GM18907 (cell line): ENCODE measurements at regions not wholly inside any gene's neighbourhood (a gene's known extent, or its start where the extent isn't known, plus 50 kb on each side); places are given as distances from the start of the nearest gene placed in this dataset.

Source experiments
- ATAC-seq: cut with Tn5 transposase; IDR thresholded peaks from one replicate; pipeline ENCODE4 v1.9.1; 2021; ENCODE audit warnings: mild to moderate bottlenecking, moderate library complexity; ENCODE audit not compliant: unreplicated experiment

DNA sequence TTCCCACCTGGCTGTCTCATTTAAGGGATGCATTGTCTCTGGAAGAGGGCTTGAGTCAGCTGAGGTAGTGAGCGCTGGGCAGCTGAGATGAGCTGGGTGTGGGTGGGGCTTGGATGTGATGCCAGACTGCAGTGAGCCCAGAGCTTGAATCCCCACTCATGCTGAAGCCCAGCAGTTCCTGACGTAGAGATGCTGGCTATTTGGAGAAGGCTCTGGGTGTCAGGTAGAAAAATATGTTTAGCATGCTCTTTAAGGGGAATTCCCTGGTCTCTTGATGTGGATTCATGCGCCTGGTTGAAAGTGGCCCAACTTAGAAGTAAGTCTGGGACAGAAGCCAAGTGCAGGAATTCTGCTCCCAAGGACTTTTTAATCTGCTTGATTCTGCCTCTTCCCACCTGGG, 241.5 kb upstream of the IGFBP3 start:
- ATAC-seq, result no peak

DNA sequence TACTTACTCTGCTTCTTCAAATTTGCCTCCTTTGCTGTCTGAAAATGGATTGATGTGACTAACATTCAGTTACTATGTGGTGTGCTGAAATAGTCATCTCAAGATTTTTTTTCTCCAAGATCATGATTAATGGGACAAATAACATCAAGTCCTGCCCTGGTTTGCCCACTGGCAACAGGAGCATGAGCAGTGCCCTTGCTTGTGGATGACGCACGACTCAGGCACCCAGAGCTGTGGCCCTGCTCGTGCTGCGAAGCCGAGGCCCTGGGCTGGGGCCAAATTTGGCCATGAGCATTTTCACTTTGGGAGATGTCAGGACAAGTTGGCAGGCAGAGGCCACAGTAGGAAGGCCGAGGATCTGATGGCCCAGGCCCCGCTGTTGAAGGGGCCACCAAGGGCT, 239.8 kb upstream of the IGFBP3 start:
- ATAC-seq, result no peak

DNA sequence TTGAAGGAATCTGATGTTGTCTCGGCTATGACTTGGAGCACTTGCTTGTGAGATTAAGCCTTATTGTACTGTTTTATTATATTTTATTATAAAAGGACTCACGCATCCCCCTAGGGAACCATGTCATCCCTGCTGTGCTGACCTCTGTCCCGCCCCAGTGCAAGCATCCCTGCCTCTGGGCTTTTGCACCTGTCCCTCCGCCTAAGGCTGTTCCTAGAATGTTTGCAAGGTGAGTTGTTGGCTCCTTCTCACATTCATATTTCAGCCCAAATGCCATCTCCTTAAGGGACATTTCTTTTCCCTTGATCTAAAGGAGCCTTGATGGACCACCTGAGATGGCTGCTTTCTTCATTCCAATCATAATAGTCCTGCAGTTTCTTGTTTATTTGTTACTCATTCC, 236.9 kb upstream of the IGFBP3 start:
- no peak for ATAC-seq

DNA sequence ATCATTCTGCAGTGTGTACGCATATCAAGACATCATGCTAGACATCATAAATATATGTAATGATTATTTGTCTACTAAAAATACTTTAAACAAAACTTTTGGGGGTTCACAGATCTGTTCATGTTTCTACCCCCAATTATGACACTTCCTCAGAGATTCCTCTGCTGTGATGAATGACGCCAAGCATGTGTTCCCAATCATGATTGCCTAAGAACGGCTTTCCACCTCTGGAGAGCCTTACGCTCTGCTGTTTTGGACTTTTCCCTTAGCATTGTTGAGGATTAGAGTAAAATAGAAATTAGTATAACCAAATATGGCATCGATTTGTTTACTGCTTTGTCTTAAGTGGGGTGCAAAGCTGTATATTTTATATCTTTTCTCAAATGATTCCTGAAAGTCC, 236.3 kb upstream of the IGFBP3 start:
- ATAC-seq, result no peak

DNA sequence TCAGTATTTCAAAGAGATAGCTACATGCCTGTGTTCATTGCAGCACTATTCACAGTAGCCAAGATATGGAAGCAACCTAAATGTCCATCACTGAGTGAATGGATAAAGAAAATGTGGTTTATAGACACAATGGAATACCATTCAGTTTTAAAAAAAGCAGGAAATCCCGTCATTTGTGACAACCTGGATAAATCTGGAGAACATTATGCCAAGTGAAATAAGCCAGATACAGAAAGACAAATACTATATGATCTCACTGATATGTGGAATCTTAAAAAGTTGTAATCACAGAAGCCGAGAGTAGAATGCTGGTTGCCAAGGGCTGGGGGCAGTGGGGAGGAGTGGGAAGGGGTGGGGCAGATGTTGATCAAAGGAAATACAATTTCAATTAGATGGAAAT, 235.8 kb upstream of the IGFBP3 start:
- ATAC-seq, result no peak

DNA sequence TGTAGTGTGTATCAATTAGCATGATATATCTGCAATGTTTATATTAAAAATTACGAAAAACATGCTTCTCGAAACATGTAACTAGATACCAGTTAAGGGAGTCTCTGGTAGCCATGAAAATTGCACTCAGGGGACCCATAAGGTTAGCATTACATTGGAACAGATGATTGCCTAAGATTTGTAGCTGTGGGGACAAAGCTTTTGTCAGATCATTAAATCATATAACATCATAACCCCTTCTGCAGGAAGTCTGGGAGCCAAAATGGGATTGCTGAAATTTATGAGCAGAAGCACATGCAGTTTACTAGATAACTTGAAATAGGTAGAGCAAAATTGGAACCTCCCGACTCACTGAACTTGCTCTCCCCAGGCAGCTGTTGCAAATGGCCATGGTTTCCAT, 235.0 kb upstream of the IGFBP3 start:
- ATAC-seq, result no peak

DNA sequence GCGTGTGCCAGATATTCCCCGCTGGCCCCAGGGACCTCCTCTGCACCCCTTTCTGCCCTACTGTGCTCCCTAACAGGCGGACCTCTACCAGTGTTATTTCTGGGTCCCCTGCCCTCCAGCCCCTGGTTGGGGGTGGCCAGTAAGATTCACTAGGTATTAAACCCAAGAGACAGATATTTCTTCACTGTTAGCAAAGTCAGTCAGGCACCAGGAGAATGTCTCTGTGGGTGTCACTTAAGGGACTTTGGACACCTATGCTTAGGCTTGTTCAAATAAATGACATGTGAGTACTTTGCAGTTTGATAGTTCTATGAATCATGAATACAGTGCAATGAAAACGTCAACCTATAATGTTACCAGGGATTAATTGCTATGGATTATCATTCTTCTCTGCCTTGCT, 234.3 kb upstream of the IGFBP3 start:
- no peak for ATAC-seq

DNA sequence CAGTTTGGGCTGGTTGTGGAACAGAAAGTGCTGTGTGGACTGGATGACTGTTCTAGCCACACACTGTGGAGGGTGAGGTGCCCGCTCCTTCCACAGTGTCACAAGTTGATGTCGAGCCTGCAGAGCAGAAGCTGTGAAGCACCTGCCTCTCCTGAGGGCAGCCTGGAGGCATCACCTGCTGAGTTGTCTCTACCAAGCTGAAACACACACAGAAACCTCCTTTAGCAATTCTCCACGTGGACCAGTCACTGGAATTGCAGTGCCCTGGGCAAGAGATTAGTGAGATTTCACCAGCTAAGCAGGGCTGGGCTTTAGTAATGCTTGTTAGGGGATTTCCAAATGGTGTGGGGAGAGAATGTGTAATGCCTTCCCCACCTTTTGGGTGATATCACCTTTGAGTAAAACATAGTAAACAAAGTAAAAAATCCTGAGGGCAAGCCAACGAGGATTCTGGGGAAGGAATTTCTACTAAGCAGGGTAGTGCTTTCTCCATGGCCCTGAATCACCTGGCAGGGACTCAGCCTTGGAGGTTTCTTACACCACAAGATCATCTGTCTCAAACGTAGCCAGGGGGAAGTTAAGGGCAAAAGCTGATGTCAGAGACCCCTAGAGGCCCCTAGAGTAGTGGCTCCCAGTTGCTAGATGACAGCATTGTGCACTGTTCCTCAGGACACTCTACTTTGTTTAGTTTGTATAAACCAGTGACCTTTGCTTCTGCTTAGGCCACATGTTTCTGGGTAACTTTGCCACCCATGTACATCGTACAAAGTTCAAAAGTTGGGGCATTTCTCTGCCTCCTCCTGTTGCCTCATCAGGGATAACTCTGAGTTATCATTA, 233.1 kb upstream of the IGFBP3 start:
- peak; percentile 78 for ATAC-seq

DNA sequence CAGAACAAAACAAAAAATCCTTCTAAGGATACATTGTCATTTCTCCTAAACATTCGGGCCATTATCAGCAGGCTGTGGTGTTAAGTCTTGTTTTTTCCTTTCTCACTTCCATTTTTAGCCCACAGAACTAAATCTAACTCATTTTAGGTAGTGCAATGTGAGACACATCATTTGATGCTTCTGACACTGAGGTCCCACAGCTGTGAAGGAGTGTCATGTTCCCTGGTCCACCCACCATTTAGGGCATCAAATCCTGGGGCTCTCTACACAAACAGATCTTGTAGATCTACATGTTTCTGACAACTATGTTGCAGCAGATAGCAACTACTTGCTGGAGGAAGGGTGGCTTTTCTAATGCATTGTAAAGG, 232.5 kb upstream of the IGFBP3 start:
- peak; percentile 32 for ATAC-seq

DNA sequence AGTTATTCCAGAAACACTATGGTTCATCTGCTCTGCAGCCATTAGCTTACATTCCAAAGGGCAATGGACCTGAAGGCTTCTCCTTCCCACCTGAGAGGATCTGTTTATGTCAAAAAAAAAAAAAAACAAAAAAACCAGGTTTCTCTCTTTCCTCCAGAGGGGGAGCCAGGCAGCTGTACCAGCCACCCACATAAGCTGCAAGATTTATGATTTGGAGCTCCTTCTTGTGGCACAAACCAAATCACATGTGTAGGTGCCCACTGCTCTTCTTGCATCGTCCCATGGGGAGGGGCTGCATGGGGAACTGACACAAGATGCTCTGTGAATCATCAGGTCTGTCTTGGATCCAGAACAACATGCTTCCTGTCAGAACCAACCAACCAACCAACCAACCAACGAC, 231.6 kb upstream of the IGFBP3 start:
- ATAC-seq, result no peak

DNA sequence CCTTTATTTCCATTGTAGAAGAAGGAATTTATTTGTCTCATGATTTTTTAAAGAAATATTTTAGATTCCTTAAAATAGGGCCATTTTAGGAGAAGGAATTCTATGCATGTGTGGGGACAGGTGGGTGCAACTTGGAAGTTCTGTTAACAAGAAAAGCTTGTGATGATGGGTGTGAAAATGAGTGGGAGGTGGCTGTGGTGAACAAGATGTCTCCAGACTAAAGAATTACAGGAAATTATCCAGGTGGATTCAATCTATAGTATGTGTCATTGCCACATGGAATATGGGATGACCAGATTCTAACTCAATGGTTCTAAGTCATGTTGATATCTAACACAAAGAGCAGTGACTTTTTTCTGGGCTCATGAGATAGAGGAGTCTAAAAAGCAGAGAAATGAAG, 229.6 kb upstream of the IGFBP3 start:
- ATAC-seq, result no peak

DNA sequence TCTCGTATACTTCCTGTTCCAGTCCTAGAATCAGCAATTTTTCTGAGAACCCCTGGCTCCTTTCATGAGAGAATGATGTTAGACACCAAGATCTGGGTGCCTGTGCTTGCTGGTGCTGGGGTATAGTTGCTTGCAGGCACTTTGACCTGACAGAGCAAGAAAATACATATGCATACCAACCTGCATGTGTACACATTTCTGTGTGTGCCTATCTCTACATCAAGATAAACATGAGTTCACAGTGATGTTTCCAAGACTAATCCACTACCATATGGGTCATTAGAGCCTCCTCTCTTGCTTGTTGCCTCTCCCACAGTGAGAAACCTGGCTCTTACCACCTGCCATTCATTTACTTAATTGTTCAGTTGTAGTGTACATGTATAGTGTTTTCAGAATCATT, 229.1 kb upstream of the IGFBP3 start:
- ATAC-seq, result no peak

DNA sequence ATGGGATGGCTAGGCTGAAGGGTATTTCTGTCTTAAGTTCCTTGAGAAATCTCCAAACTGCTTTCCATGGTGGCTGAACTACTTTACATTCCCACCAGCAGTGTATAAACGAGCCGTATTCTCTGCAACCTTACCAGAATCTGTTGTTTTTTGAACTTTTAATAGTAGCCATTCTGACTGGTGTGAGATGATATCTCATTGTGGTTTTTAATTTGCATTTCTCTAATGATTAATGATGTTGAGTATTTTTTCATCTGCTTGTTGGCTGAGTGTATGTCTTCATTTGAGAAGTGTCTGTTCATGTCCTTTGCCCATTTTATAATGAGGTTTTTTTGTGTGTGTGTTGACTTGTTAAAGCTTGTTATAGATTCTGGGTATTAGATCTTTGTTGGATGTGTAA, 226.8 kb upstream of the IGFBP3 start:
- no peak for ATAC-seq

DNA sequence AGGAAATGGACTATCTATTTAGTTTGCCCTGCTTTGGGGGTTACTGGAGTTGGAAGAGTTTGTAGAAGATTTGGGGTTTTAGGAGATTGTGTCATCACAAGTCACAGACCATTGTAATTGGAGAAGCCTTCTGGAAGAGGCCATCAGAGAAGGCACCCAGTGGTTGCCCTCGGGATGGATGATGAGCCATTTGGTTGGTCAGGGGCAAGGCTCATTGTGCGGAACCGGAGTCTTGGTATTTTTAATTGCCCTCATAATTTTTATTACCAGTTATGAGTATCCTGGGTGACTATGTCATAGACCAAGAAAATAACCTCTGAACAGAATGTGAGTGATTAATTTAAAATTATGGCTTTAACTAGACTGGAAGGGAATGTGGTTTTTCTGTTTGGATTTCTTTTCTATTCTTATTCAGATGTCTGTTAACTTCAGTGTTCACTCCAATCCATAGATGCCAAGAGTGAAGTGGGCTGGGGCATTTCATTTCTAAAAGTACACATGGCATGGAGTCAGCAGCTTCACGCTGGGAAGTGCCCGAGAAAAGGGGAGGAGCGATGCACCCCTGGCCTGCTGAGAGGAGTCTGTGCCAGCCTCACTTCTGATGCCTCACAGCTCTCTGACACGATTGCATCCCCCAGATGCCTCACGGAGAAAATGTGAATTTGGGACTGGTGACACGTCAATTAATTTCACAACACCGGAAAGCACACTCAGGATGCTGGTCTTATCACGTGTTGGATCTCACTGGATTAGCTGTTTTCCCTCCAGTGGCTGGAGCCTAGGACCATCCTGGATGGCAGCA, 225.6 kb upstream of the IGFBP3 start:
- no peak for ATAC-seq

DNA sequence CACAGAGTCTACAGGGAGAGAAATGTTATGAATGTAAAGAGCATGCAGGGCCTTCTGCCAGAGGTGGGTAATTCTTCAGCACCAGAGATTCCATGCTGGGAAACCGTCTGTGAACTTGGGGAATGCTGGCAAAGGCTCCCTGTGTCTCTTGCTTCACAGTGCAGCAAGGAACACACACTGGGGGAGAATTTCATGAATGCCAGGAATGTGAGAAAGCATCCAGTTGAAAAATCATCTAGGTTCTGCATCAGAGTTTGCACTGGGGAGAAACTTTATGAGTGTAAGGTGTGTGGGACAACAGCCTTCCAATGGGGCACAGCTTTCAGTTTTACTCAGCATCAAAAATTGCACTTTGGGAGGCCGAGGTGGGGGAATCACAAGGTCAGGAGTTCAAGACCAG, 224.3 kb upstream of the IGFBP3 start:
- no peak for ATAC-seq

DNA sequence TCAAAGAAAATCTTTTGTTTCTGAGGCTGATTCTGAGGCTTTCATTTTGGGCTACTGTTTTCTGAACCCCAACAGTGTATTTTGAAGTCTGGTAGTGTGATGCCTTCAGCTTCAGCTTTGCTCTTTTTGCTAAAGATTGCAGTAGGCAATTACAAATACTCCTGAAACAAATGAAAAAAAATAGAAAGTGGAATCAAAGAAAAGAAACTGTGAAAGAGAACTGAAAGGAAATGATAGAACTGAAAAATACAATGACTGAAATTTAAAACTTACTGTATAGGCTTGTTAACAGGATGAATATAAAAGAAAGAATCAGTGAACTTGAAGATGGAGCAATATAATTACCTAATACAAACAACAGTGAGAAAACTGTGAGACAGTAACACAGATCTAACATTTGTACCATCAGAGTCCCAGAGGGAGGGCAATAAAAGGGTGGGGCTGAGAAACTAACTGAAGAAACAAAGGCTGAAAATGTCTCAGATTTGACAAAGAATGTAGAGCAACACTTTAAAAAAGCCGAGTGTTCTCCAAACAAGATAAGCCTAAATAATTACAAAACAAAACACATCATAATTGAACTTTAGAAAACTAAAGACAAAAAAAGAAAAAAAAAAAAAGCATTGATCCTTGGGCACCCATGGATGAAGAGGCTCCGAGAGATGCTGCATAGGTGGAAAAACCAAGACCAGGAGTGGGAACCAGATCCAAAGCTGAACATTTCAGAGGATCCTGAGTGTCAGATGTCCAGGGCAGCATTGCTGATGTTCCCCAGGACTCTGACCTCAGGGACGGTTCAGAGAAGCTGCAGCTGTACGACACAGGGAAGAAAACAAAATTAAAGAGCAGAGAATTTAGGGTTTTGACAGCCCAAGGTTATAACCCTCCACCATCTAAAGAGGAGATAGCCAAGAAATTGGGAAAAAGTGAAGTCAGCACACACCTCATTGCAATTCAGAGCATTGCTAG, 223.2 kb upstream of the IGFBP3 start:
- ATAC-seq, result no peak

DNA sequence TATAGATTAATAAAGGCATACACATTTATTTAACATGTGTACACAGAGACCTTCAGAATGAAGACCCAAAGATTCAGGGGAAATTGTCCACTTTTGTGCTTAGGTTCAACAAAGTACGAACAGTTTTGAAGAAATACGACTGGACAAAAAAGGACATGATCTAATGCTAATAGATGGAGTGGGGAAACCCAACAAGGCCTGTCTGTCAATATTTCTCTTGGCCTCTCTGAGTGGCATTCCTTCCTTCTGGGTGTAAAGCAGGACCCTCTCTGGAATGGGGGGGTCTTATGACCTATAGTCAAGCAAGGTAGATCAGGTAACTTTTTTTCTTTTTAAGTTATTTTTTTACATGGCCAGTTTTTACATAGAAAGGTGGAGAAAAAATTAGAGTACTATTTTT, 222.3 kb upstream of the IGFBP3 start:
- ATAC-seq, result no peak

DNA sequence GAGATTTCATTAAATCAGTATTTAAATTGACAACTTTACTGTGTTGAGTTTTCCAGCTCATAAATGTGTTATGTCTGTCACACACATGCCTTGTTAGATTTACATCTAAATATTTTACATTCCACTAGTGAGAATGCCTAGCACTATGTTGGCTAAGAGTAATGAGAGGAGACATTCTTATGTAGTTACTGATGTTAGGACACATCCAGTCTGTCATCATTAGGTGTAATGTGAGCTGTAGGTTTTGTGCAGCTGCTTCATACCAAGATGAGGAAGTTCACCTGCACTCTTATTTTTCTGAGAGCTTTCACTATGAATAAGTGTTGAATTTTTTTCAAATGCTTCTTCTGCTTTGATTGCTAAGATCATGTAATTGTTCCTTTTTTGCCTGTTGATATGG, 218.0 kb upstream of the IGFBP3 start:
- no peak for ATAC-seq

DNA sequence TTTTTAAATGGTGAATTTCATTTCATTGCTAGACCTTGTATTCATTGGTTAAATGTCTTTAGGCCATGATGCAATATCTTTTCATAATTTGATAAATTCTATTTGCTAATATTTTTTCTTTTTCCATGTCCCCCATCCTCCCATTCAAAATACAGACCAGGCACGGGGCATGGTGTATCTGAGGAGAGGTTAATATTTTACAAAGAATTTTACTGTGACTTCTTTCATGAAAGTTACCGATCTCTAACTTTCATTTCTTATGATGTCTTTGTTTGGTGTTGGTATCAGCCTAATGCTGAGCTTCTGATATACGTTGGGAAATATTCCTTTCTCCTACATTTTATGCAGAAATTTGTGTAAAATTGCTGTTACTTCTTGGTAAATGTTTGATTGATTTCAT, 216.7 kb upstream of the IGFBP3 start:
- no peak for ATAC-seq

DNA sequence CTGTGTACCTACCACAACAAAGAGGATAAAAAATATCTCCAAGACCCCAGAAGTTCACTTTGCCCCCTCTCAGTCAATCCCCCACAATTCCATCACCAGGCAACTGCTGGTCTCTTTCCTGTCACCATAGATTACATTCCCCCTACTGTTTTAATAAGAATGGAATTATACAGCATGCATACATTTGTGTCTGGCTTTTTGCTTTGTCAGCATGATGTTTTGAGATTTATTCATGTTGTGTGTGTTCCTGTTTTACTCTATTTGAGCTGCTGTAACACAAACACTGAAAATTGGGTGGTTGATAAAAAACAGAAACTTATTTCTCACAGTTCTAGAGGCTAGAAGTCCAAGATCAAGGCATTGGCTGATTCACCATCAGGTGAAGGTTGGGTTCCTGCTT, 214.5 kb upstream of the IGFBP3 start:
- ATAC-seq, result no peak

DNA sequence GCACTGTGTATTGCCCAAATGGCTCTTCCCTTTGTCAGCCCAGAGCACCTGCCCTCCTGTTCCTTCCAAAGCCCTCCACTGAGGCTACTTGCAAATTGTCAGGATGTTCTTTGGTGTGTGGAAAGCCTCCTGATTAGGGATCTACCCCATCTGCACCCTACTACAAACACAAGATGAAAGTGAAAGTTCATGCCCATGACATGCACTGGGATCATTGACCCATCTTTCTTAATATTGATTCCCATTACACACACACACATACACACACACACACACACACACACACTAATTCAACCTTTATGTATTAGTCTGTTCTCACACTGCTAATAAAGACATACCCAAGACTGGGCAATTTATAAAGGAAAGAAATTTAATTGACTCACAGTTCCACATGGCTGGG, 213.7 kb upstream of the IGFBP3 start:
- no peak for ATAC-seq
